Fibroblast of skin of left quadriceps (primary cell): ENCODE measurements at regions not wholly inside any gene's neighbourhood (a gene's known extent, or its start where the extent isn't known, plus 50 kb on each side); places are given as distances from the start of the nearest gene placed in this dataset.
"Not testable (repeated sequence)": the region's sequence is repeated elsewhere in the genome, so short reads cannot be mapped to it uniquely, and the experiment has no call there.

Experiments used
- DNase-seq, 2 experiments: peaks; one replicate each; pipeline ENCODE4 v3.0.0-alpha.2; 2013; ENCODE audit warnings: low read depth in 2 of 2

- DNase-seq, result no peak
These were observed 208.5 kb upstream of the PROX1 start for GRCh38 chr1:213779228-213779627.

- no peak for DNase-seq
These were observed 204.7 kb upstream of the PROX1 start for GRCh38 chr1:213782941-213783672.

DNA sequence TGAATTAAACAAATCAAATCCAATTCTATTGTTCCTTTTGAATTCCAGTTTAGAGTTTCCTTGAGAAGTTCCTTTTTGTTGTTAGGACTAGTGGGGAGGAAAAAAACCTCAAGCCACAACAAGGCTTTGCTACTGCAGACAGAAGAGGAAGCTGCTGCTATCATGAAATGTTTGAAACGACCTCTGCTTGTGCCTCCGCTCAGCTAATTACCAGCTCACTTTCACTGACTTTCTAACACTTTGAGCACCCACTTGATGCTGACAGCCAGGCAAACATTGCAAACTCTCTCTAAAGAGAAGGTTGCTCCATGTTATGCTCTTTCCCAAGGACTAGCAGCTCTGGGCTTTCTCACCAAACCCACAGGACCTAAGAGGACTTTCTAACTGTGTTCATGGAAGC is 203.9 kb upstream of the PROX1 start:
- no peak for DNase-seq

DNA sequence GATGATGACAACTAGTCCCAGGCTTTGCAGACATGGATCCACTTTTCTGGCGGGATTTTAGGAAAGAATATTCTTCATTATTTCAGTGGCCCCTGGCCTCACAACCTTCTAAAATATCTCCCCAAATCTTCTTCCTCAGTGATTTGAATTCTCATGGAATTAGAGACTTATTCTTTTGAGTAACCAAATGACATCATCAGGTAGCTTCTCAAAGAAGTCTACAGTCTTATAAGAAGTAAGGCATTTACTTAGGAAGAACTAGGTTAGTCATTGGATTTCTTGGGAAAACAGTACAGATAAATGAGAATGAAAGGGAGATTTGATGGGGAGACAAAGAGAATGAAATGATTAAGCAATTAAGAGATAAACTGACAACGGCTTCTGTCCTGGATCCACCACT is 201.1 kb upstream of the PROX1 start:
- DNase-seq, result no peak

GRCh38 chr1:213790565-213790964 is 197.2 kb upstream of the PROX1 start:
- no peak for DNase-seq

GRCh38 chr1:213793482-213794067 is 194.2 kb upstream of the PROX1 start:
- DNase-seq, result no peak

DNA sequence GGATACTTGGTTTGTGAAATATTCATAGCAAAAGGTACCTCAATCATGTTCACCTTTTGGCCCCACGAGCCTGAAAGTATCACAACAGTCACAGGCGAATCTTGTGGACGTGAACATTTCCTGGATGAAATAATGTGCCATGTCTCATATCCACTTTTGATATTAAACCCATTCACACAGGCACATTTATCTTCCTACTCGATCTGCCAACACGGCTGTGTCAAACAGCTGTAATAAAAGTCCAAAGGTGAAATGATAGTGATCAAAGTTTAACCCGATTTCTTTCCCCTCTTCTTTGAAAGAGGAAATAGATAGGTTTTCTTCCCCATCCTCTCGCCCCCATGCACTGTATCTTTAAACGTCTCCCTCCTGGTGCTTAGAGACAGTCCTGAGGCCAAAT is 191.2 kb upstream of the PROX1 start:
- DNase-seq, result no peak

DNA sequence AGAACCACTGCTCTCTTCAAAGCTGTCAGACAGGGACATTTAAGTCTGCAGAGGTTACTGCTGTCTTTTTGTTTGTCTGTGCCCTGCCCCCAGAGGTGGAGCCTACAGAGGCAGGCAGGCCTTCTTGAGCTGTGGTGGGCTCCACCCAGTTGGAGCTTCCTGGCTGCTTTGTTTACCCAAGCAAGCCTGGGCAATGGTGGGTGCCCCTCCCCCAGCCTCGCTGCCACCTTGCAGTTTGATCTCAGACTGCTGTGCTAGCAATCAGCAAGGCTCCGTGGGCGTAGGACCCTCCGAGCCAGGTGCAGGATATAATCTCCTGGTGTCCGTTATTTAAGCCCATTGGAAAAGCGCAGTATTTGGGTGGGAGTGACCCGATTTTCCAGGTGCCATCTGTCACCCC is 179.5 kb upstream of the PROX1 start:
- DNase-seq, result not testable (repeated sequence)

- no peak for DNase-seq
These were observed 170.6 kb upstream of the PROX1 start for GRCh38 chr1:213817156-213817555.

DNA sequence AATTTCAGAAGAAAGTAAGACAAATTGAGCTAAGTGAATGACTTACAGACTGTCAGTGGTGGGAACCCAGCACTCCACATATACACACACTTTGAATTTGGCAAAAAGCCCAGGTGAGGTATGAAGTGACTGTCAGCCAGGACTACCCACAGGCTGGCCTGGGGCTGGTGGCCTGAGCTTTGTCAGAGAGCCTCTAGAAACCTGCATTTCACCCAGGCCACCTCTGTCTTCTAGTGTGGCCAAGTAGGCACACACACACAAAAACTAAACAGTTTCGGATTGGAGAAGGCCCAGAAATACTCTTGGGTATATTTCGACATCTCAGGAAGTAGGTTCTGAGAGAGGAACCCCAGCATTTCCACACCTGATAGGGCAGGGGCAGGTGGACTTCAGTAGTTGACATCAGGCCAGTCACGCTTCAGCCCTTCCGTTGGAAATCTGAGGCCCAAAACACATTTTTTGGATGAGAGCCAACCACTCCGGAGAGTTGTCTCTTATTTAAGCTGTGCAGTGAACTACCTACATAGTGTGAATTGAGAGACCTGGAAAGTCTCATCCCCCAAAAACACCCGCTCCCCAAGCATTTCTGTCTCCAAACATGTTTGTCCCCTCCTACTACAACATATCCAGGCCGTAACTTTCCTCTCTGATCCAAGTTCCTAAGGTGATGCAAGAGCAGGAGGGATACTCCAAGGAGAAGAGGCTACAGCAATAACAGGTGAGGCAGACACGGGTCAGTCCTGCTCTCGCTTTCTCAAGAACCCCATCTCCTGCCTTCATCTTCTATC is 167.2 kb upstream of the PROX1 start:
- no peak for DNase-seq

DNA sequence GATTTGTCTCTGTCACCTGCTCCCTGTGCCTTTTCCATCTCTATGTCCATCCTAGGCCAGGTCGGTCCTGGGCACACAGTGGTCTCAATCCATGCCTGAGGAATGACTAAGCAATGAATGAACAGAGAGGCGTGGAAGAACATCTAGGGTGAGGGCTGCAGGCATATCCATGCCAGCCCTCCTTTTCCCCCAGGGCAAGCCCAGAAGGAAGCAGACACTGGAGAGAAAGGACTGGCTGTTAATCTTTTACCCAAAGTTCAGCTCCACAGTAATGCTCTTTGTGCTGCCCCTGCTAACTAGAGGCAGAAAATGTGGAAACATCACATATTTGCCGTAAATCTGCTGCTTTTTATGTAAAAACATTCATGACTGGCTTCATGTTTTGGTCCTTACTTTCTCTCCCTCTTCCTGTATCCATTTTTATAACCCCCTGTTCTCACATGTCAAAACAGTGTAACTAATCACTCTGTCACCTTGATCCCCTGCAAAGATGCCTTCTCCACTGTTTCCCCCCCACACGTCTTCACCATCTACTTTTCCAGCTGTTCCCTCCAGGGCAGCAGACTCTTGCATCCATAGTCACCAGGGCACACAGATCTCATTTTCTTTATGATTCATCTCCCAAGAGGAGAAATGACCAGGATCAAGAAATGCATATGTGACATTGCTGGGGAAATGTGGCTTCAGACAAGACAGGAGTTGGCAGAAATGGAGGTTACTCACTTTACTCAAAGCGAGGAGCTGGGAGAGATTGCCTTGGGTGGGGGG is 166.4 kb upstream of the PROX1 start:
- DNase-seq, result no peak

- DNase-seq, result no peak
These were observed 165.8 kb upstream of the PROX1 start for GRCh38 chr1:213821943-213822334.

DNA sequence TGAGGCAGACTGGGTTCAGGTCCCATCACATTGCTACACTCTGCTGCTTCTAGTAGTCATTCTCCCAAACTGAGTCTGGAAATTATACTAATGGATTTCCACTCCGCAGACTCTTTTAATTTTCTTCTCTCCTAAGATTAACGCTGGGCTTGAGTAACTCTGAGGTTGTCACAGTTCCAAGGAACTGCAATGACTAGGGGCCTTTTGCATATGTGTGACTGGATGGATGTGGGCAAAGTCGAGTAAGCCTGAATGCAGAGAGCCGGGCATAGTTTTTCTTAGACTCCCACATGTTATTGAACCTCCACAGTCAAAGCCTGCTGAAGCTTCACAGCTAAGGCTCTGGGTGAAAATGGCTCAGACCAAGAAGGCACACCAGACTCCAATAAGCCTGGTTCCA is 160.9 kb upstream of the PROX1 start:
- no peak for DNase-seq

- DNase-seq, result no peak
These were observed 158.9 kb upstream of the PROX1 start for GRCh38 chr1:213828867-213829266.

DNA sequence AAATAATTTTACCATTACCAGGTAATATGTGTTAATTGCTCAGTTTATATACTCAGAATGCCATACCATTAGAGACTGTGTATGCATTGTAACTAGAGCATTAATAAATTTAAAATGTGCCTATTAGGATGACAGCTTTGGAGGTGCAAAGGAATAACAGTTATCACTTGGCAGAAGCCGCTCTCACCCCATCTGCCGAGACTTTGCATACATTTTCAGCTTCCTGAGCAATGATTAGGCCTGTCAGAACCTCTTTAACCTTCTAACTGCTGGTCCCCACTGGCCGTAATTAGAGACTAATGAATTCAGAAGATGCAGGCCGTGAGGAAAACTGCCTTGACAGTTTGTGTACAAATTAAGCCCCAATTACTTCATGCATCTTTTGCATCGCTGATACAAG is 158.0 kb upstream of the PROX1 start:
- no peak for DNase-seq

DNA sequence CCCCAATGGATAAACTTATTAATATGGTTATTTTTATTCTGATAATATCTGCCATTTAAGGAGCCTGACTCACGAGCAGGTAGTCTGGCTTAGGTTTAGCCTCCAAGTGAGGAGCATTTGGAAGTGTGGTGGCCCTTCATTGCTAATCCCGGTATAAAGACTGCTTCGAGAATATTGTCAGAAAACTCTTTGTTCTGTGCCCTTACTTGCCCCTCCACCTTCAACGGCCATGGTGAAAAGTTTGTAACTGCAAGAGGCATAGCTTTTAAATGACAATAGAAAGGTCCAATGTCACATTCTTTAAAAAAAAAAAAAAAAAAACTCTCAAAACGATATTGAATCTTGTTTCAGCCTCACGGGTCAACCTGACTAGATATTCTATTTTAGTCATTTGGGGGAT is 157.4 kb upstream of the PROX1 start:
- DNase-seq, result no peak

DNA sequence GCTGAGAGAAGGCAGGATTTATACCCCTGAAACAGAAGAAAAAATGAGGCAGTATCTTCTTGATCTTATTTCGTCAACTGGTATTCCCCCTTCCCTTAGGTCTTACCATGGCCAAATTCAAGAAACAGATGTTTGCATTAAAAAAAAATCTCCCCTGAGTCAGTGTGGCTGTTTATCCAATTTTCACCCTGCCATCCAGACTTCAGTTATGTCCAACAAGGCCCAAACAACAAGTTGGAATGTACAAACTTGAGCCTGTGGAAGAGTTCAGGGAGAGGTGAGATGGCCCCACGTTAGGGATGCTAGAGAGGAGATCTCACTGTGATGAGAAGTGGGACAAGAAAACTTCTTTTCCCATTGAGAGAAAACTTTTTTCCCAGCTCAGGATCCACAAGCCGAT is 147.2 kb upstream of the PROX1 start:
- DNase-seq, result no peak

DNA sequence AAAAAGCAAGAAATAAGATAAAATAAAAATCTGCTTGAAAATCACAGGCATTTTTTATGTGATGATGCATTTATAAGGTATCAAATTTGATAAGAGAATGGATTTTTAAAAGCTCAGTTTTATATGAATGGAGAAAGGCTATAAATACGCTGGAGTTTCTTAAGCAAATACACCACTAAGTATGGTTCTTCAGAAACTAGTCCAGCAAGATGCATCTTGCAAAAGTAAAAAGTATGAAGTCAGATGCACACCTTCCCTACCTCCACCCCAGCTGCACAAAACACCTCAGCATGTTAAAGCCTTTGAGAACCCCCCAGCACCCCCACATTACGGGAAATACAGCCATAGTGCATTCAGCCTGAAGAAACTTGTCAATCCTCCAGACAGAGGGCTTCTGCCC is 143.1 kb upstream of the PROX1 start:
- no peak for DNase-seq

- DNase-seq, result no peak
These were observed 135.7 kb upstream of the PROX1 start for GRCh38 chr1:213852107-213852506.

DNA sequence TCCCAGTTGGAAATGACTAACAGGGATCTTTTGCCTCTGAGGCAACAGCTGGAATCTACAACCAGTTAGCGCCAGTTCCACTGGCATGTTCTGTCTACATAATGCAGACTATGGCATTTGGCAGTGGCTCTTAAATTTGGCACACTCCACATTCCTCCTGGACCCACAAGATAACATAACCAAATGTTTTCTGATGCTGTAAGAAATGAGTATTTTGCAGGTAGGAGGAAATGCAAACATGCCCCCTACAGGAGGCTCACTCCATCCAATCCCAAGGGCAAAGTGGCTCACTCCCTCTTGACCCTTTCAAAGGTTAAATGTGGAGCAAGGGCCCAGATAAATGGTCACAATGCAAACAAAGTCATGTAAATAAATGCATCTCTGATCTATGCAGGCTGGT is 129.2 kb upstream of the PROX1 start:
- DNase-seq, result no peak

DNA sequence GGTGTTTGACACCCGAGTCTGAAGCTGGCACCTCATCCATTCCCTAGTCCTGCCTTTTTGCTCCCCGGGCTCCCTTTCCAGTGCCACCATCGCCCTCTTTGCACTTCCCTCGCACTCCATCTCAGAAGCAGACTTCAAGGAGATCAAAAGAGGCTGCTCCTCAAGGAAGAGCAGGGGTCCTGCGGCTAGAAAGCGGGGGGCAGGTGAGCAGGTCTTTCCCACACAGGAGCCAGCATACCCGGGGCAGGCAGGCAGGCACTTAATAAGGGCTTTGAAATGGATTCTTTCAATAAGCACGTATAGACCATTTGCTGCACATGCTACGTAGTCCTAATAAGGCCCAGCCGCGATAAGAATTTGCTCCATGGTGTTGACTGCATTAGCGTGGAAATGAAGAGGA is 125.9 kb upstream of the PROX1 start:
- DNase-seq, result no peak

- DNase-seq, result no peak
These were observed 123.7 kb upstream of the PROX1 start for GRCh38 chr1:213864091-213864490.
